Neural cell (in vitro differentiated cells): ENCODE measurements at regions not wholly inside any gene's neighbourhood (a gene's known extent, or its start where the extent isn't known, plus 50 kb on each side); places are given as distances from the start of the nearest gene placed in this dataset.

ENCODE experiments used
- H2AFZ ChIP-seq: fragments of 200-600, 300-800 bp; sonication (generic), shearing (Covaris generic); 2 replicates; pipeline ENCODE4 v1.6.0; 2014; ENCODE audit warnings: low read depth, mild to moderate bottlenecking, antibody characterized with exemption, low read length, moderate library complexity
- H3F3A ChIP-seq: fragments of 200-600 bp; shearing (Covaris generic); 2 replicates; pipeline ENCODE4 v1.6.1; 2016; ENCODE audit warnings: mild to moderate bottlenecking, moderate library complexity, mixed read lengths, antibody characterized with exemption, low read length; ENCODE audit not compliant: insufficient read depth, poor library complexity, severe bottlenecking
- H3K27ac ChIP-seq: fragments of 200-600, 300-800 bp; sonication (generic), shearing (Covaris generic); 2 replicates; pipeline ENCODE4 v1.5.1; 2014; ENCODE audit warnings: mild to moderate bottlenecking, low read length, moderate library complexity
- H3K27me3 ChIP-seq: fragments of 300-800, 200-600 bp; sonication (generic), shearing (Covaris generic); 2 replicates; pipeline ENCODE4 v1.6.0; 2014; ENCODE audit warnings: mild to moderate bottlenecking, low read depth, low read length, moderate library complexity; ENCODE audit not compliant: insufficient read depth
- H3K36me3 ChIP-seq: fragments of 300-800, 200-600 bp; sonication (generic), shearing (Covaris generic); 2 replicates; pipeline ENCODE4 v1.5.1; 2014; ENCODE audit warnings: mild to moderate bottlenecking, antibody characterized with exemption, low read length, moderate library complexity; ENCODE audit not compliant: insufficient read depth
- H3K4me2 ChIP-seq: fragments of 300-800, 200-600 bp; sonication (generic), shearing (Covaris generic); 2 replicates; pipeline ENCODE4 v1.6.0; 2014; ENCODE audit warnings: mild to moderate bottlenecking, low read length
- H3K4me3 ChIP-seq: fragments of 300-800, 200-600 bp; sonication (generic), shearing (Covaris generic); 2 replicates; pipeline ENCODE4 v1.5.1; 2014; ENCODE audit warnings: mild to moderate bottlenecking, low read length, moderate library complexity
- H3K79me2 ChIP-seq: fragments of 200-600 bp; shearing (Covaris generic); replicated peaks from 2 replicates; pipeline ENCODE4 v1.6.0; 2014; ENCODE audit warnings: mild to moderate bottlenecking, low read length, moderate library complexity; ENCODE audit not compliant: insufficient read depth
- H3K9ac ChIP-seq: fragments of 300-800, 200-600 bp; sonication (generic), shearing (Covaris generic); 2 replicates; pipeline ENCODE4 v1.6.1; 2016; ENCODE audit warnings: mild to moderate bottlenecking, low read length, mixed read lengths
- H3K9me2 ChIP-seq: fragments of 200-600 bp; shearing (Covaris generic); 2 replicates; pipeline ENCODE4 v1.6.1; 2016; ENCODE audit warnings: mild to moderate bottlenecking, low read length, mixed read lengths; ENCODE audit not compliant: insufficient read depth
- H3K9me3 ChIP-seq: fragments of 200-600, 300-800 bp; sonication (generic), shearing (Covaris generic); 2 replicates; pipeline ENCODE4 v1.6.1; 2016; ENCODE audit warnings: mild to moderate bottlenecking, mixed run types, low read length, moderate library complexity, mixed read lengths
- H4K20me1 ChIP-seq: fragments of 200-600 bp; shearing (Covaris generic); 2 replicates; pipeline ENCODE4 v1.6.1; 2016; ENCODE audit warnings: mild to moderate bottlenecking, mixed run types; ENCODE audit not compliant: insufficient read depth
- EP300 ChIP-seq: fragments of 450-650 bp; conservative IDR thresholded peaks from 2 replicates; pipeline ENCODE4 v1.6.1; 2014; ENCODE audit warnings: antibody characterized with exemption, mild to moderate bottlenecking, moderate library complexity; ENCODE audit not compliant: poor library complexity, severe bottlenecking
- EZH2 ChIP-seq: fragments of 200-600, 300-800 bp; shearing (Covaris generic), sonication (generic); IDR thresholded peaks from 2 replicates; pipeline ENCODE4 v1.6.1; 2014; ENCODE audit warnings: antibody characterized with exemption, low read length, borderline replicate concordance, mild to moderate bottlenecking; ENCODE audit not compliant: insufficient read depth, poor library complexity, severe bottlenecking
- MXI1 ChIP-seq: fragments of 450-650 bp; conservative IDR thresholded peaks from 2 replicates; pipeline ENCODE4 v1.6.1; 2014; ENCODE audit warnings: antibody characterized with exemption, mild to moderate bottlenecking; ENCODE audit not compliant: poor library complexity, severe bottlenecking
- POLR2AphosphoS5 ChIP-seq: IDR thresholded peaks from 2 replicates; pipeline ENCODE4 v1.6.1; 2012
- RAD21 ChIP-seq: fragments of 450-650 bp; conservative IDR thresholded peaks from 2 replicates; pipeline ENCODE4 v1.6.1; 2014; ENCODE audit warnings: antibody characterized with exemption, mild to moderate bottlenecking, moderate library complexity
- SMC3 ChIP-seq: fragments of 450-650 bp; conservative IDR thresholded peaks from 2 replicates; pipeline ENCODE4 v1.6.1; 2014; ENCODE audit warnings: antibody characterized with exemption, mild to moderate bottlenecking, moderate library complexity; ENCODE audit not compliant: poor library complexity
- TAF1 ChIP-seq: IDR thresholded peaks from 2 replicates; pipeline ENCODE4 v1.6.1; 2012; ENCODE audit warnings: low read depth
- TF ChIP-seq, protein P1 (sequence below): fragments of 450-650 bp; IDR thresholded peaks from 2 replicates; pipeline ENCODE4 v1.5.1; 2014; ENCODE audit warnings: antibody characterized with exemption, mild to moderate bottlenecking, moderate library complexity; ENCODE audit not compliant: poor library complexity, severe bottlenecking
- TF ChIP-seq, protein P2 (sequence below): IDR thresholded peaks from 2 replicates; pipeline ENCODE4 v1.6.1; 2012; ENCODE audit warnings: borderline replicate concordance

DNA sequence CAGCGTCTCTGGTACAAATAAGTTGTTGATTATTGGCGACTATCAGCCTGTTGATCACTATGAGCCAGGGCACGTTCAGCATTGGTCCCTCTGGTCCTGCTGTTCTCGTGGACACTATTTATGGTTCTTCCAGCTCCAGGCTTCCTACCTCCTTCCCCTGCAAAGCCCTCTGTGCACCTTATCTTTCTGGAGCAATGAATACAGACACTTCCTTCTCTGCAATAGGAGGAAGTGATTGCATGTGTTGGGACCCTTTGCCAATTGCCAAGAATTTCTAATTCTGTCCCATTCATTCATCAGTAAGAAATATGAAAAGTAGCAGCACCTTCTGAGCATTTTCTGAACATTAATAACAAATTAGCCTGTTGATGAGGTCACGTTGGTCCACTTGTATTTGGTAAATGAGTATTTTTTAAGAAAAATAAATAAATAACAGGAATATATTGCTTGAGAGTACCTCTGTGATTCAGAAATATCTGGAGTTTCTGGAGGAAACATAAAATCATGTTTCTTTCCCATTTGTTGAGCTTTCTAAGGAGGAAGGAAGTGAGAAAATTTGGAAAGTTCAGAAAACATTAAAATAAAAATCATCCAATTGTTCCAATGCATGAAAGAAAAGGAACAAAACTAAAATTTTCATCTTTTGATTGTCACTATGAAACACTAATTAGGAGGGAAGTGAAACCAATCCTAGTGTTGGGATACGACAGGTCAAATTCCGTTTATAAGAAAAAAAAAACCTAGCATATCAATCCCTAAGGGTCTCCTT lies 259.1 kb upstream of the KLF6 start:
- H3K79me2 ChIP-seq: no peaks in the 10 kb centered on the region
- no peak overlapping the region for H3K4me3 ChIP-seq
- TF ChIP-seq, protein P1, sequence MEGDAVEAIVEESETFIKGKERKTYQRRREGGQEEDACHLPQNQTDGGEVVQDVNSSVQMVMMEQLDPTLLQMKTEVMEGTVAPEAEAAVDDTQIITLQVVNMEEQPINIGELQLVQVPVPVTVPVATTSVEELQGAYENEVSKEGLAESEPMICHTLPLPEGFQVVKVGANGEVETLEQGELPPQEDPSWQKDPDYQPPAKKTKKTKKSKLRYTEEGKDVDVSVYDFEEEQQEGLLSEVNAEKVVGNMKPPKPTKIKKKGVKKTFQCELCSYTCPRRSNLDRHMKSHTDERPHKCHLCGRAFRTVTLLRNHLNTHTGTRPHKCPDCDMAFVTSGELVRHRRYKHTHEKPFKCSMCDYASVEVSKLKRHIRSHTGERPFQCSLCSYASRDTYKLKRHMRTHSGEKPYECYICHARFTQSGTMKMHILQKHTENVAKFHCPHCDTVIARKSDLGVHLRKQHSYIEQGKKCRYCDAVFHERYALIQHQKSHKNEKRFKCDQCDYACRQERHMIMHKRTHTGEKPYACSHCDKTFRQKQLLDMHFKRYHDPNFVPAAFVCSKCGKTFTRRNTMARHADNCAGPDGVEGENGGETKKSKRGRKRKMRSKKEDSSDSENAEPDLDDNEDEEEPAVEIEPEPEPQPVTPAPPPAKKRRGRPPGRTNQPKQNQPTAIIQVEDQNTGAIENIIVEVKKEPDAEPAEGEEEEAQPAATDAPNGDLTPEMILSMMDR: no peak
- no peak for TF ChIP-seq POLR2AphosphoS5
- TF ChIP-seq EZH2: no peak
- TF ChIP-seq TAF1: no peak
- TF ChIP-seq MXI1: no peak
- TF ChIP-seq, protein P2, sequence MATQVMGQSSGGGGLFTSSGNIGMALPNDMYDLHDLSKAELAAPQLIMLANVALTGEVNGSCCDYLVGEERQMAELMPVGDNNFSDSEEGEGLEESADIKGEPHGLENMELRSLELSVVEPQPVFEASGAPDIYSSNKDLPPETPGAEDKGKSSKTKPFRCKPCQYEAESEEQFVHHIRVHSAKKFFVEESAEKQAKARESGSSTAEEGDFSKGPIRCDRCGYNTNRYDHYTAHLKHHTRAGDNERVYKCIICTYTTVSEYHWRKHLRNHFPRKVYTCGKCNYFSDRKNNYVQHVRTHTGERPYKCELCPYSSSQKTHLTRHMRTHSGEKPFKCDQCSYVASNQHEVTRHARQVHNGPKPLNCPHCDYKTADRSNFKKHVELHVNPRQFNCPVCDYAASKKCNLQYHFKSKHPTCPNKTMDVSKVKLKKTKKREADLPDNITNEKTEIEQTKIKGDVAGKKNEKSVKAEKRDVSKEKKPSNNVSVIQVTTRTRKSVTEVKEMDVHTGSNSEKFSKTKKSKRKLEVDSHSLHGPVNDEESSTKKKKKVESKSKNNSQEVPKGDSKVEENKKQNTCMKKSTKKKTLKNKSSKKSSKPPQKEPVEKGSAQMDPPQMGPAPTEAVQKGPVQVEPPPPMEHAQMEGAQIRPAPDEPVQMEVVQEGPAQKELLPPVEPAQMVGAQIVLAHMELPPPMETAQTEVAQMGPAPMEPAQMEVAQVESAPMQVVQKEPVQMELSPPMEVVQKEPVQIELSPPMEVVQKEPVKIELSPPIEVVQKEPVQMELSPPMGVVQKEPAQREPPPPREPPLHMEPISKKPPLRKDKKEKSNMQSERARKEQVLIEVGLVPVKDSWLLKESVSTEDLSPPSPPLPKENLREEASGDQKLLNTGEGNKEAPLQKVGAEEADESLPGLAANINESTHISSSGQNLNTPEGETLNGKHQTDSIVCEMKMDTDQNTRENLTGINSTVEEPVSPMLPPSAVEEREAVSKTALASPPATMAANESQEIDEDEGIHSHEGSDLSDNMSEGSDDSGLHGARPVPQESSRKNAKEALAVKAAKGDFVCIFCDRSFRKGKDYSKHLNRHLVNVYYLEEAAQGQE: no peak
- H3K9ac ChIP-seq: no peak overlapping the region
- peaks cover 4% of the 10 kb centered on the region for H3K9me3 ChIP-seq
- no peak overlapping the region for H3K27ac ChIP-seq
- no peak overlapping the region for H2AFZ ChIP-seq
- no peaks in the 10 kb centered on the region for H3K36me3 ChIP-seq
- H3K9me2 ChIP-seq: no peaks in the 10 kb centered on the region
- H3K27me3 ChIP-seq: no peaks in the 10 kb centered on the region
- H3K4me2 ChIP-seq: no peak overlapping the region
- no peaks in the 10 kb centered on the region for H4K20me1 ChIP-seq
- H3F3A ChIP-seq: no peaks in the 10 kb centered on the region

DNA sequence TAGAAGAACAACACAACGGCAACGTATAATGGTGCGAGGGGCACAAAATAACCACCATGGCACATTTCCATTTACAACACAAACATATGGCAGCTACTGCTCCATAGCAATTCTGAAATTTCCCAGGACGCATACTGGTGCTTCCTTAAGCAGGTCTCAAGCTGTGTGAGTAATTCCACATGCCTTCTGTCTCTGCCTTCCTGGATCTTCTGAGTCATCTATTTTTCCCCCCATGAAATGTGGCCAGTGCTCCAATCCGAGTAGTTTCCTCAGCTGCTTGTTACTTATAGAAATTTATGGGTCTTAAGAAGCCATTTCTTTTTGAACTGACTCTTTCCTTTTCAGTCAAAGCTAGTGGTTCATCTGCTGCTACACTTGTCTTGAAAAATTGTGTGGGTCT lies 256.6 kb upstream of the KLF6 start:
- no peak for TF ChIP-seq EP300
- TF ChIP-seq SMC3: no peak
- no peak for TF ChIP-seq POLR2AphosphoS5
- TF ChIP-seq, protein P2: no peak
- TF ChIP-seq, protein P1: no peak
- TF ChIP-seq RAD21: no peak
- Histone ChIP-seq H3K9me2 (no peaks in the 10 kb centered on the region), H3K4me2 (no peak overlapping the region), H3K27ac (no peak overlapping the region), H3K4me3 (no peak overlapping the region), H3K9ac (no peak overlapping the region), H4K20me1 (no peaks in the 10 kb centered on the region), H2AFZ (no peak overlapping the region), H3F3A (no peaks in the 10 kb centered on the region), H3K36me3 (no peaks in the 10 kb centered on the region), H3K9me3 (peaks cover 4% of the 10 kb centered on the region), H3K79me2 (no peaks in the 10 kb centered on the region), H3K27me3 (no peaks in the 10 kb centered on the region)
